ENCODE measurements at regions not wholly inside any gene's neighbourhood (a gene's known extent, or its start where the extent isn't known, plus 50 kb on each side); places are given as distances from the start of the nearest gene placed in this dataset.

DNA sequence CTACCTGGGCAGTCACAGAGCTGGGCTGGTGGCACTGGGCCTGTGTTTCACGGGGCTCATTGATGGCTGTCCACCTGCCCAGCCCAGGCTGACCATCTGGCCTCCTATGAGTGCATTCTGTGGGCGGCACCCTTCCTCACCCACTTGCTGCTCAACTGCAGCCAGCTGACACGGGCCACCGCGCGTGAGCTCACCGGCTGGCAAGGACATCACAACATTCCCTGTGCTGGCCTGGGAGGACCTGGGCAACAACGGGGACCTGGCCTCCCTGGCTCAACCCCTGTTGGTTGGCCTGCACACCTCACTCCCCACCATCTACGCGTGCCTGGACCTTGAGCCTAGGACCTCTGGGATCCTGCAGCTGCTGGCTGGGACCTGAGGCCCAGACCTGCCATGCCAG is 98.2 kb upstream of the DTNA start:
- Mint-ChIP-seq H3K27ac (no peak overlapping the region), H3K36me3 (ENCODE audit: low read depth) (peaks cover 15% of the 10 kb centered on the region; the same call in 1 of the 3 replicates), H3K9me3 (peaks cover 11% of the 10 kb centered on the region; the same call in 2 of the 3 replicates), H3K4me3 (no peak overlapping the region), H3K27me3 (ENCODE audit: insufficient read depth, low read depth, poor library complexity) (no peaks in the 10 kb centered on the region), H3K4me1 (no peaks in the 10 kb centered on the region)
- no peaks in the 10 kb centered on the region for H4K20me1 ChIP-seq (replicated peaks; ENCODE audit: insufficient read depth)
- ATAC-seq: no peak
- H3K27me3 ChIP-seq (ENCODE audit: insufficient read depth): no peaks in the 10 kb centered on the region
- H2AFZ ChIP-seq: no peak overlapping the region
- H3K27ac ChIP-seq (ENCODE audit: low read depth): no peak overlapping the region
- TF ChIP-seq NANOG (IDR thresholded peaks at IDR 0.05; ENCODE audit: borderline replicate concordance): no peak
- TF ChIP-seq CTCF (conservative IDR thresholded peaks at IDR 0.05; ENCODE audit: low read depth in 2 of 2): no peak
- no peak for TF ChIP-seq STAT1 (IDR thresholded peaks at IDR 0.05; ENCODE audit: unreplicated experiment)
- no peak for TF ChIP-seq EZH2phosphoT487 (IDR thresholded peaks at IDR 0.05; ENCODE audit: unreplicated experiment)
- TF ChIP-seq CREB1 (CRISPR knock-in tag; IDR thresholded peaks at IDR 0.05; ENCODE audit: low read depth): no peak
- TF ChIP-seq EZH2 (IDR thresholded peaks at IDR 0.05; ENCODE audit: low read depth, unreplicated experiment): no peak
- TF ChIP-seq JUNB (IDR thresholded peaks at IDR 0.05; ENCODE audit: unreplicated experiment): no peak
- no peaks in the 10 kb centered on the region for H3K4me1 ChIP-seq (ENCODE audit: insufficient read depth)
- no peak for DNase-seq (ENCODE audit: low spot score)
- H3K36me3 ChIP-seq (ENCODE audit: insufficient read depth): no peaks in the 10 kb centered on the region
- H3K4me3 ChIP-seq: no peak overlapping the region
- no peaks in the 10 kb centered on the region; the same call in 1 of the 2 replicates for H3K9me2 ChIP-seq (ENCODE audit: insufficient read depth)
- no peaks in the 10 kb centered on the region for H3F3A ChIP-seq (replicated peaks; ENCODE audit: low read depth)
- no peaks in the 10 kb centered on the region for H3K79me2 ChIP-seq (replicated peaks; ENCODE audit: insufficient read depth)
- H3K4me2 ChIP-seq: no peak overlapping the region

- Histone ChIP-seq H4K20me1 (replicated peaks; ENCODE audit: insufficient read depth) (no peaks in the 10 kb centered on the region), H3K4me1 (ENCODE audit: insufficient read depth) (no peaks in the 10 kb centered on the region), H3K27me3 (ENCODE audit: insufficient read depth) (no peaks in the 10 kb centered on the region), H3K9me2 (ENCODE audit: insufficient read depth) (no peaks in the 10 kb centered on the region; the same call in 1 of the 2 replicates), H3K4me2 (no peak overlapping the region), H3K36me3 (ENCODE audit: insufficient read depth) (no peaks in the 10 kb centered on the region), H3K27ac (ENCODE audit: low read depth) (no peak overlapping the region), H3K4me3 (no peak overlapping the region), H2AFZ (no peak overlapping the region), H3F3A (replicated peaks; ENCODE audit: low read depth) (no peaks in the 10 kb centered on the region), H3K79me2 (replicated peaks; ENCODE audit: insufficient read depth) (no peaks in the 10 kb centered on the region)
- Mint-ChIP-seq H3K4me1 (no peaks in the 10 kb centered on the region), H3K27ac (no peak overlapping the region), H3K4me3 (no peak overlapping the region), H3K27me3 (ENCODE audit: insufficient read depth, low read depth, poor library complexity) (no peaks in the 10 kb centered on the region), H3K9me3 (peaks cover 21% of the 10 kb centered on the region), H3K36me3 (ENCODE audit: low read depth) (peaks cover 24% of the 10 kb centered on the region)
- no peak for ATAC-seq
- DNase-seq (ENCODE audit: low spot score): no peak
- TF ChIP-seq CTCF (conservative IDR thresholded peaks at IDR 0.05; ENCODE audit: low read depth in 2 of 2) (no peak), ZNF114 (CRISPR knock-in tag; IDR thresholded peaks at IDR 0.05) (no peak), POLR2AphosphoS5 (IDR thresholded peaks at IDR 0.05; ENCODE audit: low read depth) (no peak), ZNF462 (CRISPR knock-in tag; IDR thresholded peaks at IDR 0.05) (no peak)
- TF ChIP-seq, protein P1, sequence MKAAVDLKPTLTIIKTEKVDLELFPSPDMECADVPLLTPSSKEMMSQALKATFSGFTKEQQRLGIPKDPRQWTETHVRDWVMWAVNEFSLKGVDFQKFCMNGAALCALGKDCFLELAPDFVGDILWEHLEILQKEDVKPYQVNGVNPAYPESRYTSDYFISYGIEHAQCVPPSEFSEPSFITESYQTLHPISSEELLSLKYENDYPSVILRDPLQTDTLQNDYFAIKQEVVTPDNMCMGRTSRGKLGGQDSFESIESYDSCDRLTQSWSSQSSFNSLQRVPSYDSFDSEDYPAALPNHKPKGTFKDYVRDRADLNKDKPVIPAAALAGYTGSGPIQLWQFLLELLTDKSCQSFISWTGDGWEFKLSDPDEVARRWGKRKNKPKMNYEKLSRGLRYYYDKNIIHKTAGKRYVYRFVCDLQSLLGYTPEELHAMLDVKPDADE (IDR thresholded peaks at IDR 0.05): no peak
These were observed 89.7 kb upstream of the DTNA start for GRCh38 chr18:34620258-34620861.

All from GM23338 (cell line).